Mucosa of stomach (tissue), 1 donor: ENCODE measurements at regions not wholly inside any gene's neighbourhood (a gene's known extent, or its start where the extent isn't known, plus 50 kb on each side); places are given as distances from the start of the nearest gene placed in this dataset.

Source experiments
- H3K27me3 ChIP-seq: one replicate; pipeline ENCODE4 v1.7.0; 2013; ENCODE audit warnings: mild to moderate bottlenecking, low read length; ENCODE audit not compliant: control insufficient read depth, insufficient read depth
- H3K36me3 ChIP-seq: one replicate; pipeline ENCODE4 v1.7.0; 2013; ENCODE audit warnings: low read length; ENCODE audit not compliant: control insufficient read depth, insufficient read depth
- H3K4me1 ChIP-seq: one replicate; pipeline ENCODE4 v1.7.0; 2013; ENCODE audit warnings: mild to moderate bottlenecking, low read length; ENCODE audit not compliant: control insufficient read depth, insufficient read depth
- H3K4me3 ChIP-seq: one replicate; pipeline ENCODE4 v1.7.0; 2013; ENCODE audit warnings: low read length
- H3K9ac ChIP-seq: one replicate; pipeline ENCODE4 v1.7.0; 2013; ENCODE audit warnings: mild to moderate bottlenecking, low read length, moderate library complexity
- H3K9me3 ChIP-seq: one replicate; pipeline ENCODE4 v1.7.0; 2013; ENCODE audit warnings: mild to moderate bottlenecking, low read length, moderate library complexity; ENCODE audit not compliant: control insufficient read depth
- donor health status: Pancreatic carcinoma.

DNA sequence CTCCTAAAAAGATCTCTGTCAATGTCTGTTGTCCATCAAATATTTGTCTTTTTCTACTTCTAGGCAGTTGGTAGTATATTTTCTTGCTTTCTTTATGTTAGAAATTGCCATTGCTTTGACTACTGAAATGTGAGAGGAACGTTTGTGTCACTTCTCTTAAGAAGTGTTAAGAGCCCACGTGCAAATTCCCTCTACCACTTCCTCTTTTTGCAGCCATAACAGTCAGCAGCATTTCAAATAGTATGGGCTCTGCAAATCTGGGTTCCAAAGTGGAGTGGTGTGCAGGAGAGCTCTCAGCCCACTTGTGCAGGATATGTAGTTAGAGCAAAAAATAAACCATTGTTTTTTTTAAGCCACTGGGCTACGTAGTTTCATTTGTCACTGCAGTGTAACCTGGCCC is 314.0 kb downstream of the MEIS1 start:
- no peak overlapping the region for H3K4me3 ChIP-seq
- H3K9me3 ChIP-seq, result no peaks in the 10 kb centered on the region
- no peaks in the 10 kb centered on the region for H3K36me3 ChIP-seq
- H3K9ac ChIP-seq, result no peak overlapping the region
- H3K27me3 ChIP-seq, result no peaks in the 10 kb centered on the region
- H3K4me1 ChIP-seq, result no peaks in the 10 kb centered on the region

- Histone ChIP-seq H3K4me1 (no peaks in the 10 kb centered on the region), H3K9me3 (no peaks in the 10 kb centered on the region), H3K4me3 (no peak overlapping the region)
Measured at GRCh38 chr2:66749566-66749965, 314.6 kb downstream of the MEIS1 start.

GRCh38 chr2:66753257-66753656 is 318.3 kb downstream of the MEIS1 start:
- no peak overlapping the region for H3K4me3 ChIP-seq
- no peaks in the 10 kb centered on the region for H3K27me3 ChIP-seq
- H3K36me3 ChIP-seq, result no peaks in the 10 kb centered on the region
- H3K4me1 ChIP-seq, result no peaks in the 10 kb centered on the region
- H3K9me3 ChIP-seq, result no peaks in the 10 kb centered on the region
- no peak overlapping the region for H3K9ac ChIP-seq

More at GRCh38 chr2:66749566-66749965, 314.6 kb downstream of the MEIS1 start:
- Histone ChIP-seq H3K9ac (no peak overlapping the region), H3K36me3 (no peaks in the 10 kb centered on the region), H3K27me3 (no peaks in the 10 kb centered on the region)

DNA sequence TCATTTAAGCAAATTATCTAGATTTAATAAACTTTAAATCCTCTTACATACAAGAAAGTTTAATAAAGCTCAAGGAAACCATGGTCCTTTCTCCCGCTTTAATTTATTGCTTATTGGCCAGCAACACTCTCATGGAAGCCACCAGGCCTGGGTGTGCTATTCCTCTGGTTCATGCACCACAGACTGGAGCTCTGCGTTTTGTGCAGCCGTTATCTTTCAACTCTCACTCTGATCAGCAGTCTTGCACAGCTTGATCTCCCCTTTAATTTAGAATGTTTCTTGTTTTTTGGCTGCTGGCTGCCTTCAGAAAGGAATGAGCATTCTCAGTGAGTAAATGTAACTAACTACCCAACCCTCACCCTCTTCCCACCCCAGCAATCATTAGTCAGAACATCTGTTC is 318.7 kb downstream of the MEIS1 start:
- Histone ChIP-seq H3K4me3 (no peak overlapping the region), H3K4me1 (no peaks in the 10 kb centered on the region), H3K27me3 (no peaks in the 10 kb centered on the region), H3K9ac (no peak overlapping the region), H3K9me3 (no peaks in the 10 kb centered on the region), H3K36me3 (no peaks in the 10 kb centered on the region)

DNA sequence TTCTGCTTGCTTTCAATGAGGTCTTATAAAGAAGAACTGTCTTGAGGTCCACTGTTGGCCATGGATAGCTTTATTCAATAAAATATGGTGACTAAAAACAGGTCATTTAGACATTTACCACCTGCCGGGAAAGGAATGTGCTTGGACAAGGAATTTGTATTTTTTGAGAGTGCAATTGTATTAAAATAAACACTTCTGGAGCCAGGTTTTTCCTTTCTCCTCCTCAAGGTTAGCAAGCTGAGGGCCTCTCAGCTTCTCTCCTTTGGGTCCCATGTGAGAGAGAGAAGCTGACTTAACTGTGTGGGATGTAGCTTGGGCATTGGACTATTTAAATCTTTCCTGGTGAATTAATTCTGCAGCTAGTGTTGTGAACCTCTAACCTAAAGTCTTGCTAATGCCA is 321.0 kb downstream of the MEIS1 start:
- Histone ChIP-seq H3K36me3 (no peaks in the 10 kb centered on the region), H3K4me1 (no peaks in the 10 kb centered on the region), H3K9ac (no peak overlapping the region), H3K4me3 (no peak overlapping the region), H3K27me3 (no peaks in the 10 kb centered on the region), H3K9me3 (no peaks in the 10 kb centered on the region)

- no peak overlapping the region for H3K9ac ChIP-seq
- no peaks in the 10 kb centered on the region for H3K27me3 ChIP-seq
- no peaks in the 10 kb centered on the region for H3K4me1 ChIP-seq
- no peaks in the 10 kb centered on the region for H3K36me3 ChIP-seq
- no peaks in the 10 kb centered on the region for H3K9me3 ChIP-seq
- H3K4me3 ChIP-seq, result no peak overlapping the region
Measured at GRCh38 chr2:66761826-66762225, 326.9 kb downstream of the MEIS1 start.

DNA sequence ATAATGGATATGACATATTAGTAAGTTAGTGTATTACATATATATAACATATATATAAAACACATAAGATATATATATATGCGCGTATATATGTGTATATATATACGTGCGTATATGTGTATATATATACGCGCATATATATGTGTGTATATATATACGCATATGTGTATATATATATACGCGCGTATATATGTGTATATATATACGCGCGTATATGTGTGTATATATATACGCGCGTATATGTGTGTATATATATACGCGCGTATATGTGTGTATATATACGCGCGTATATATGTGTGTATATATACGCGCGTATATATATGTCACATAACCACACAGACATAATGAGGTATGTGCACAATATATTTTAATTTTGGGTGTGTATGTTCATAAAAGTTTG is 327.8 kb downstream of the MEIS1 start:
- H3K27me3 ChIP-seq, result no peaks in the 10 kb centered on the region
- no peaks in the 10 kb centered on the region for H3K36me3 ChIP-seq
- H3K4me1 ChIP-seq, result no peaks in the 10 kb centered on the region
- H3K9me3 ChIP-seq, result no peaks in the 10 kb centered on the region
- no peak overlapping the region for H3K4me3 ChIP-seq
- H3K9ac ChIP-seq, result no peak overlapping the region

GRCh38 chr2:66766582-66766981 is 331.7 kb downstream of the MEIS1 start:
- H3K9ac ChIP-seq, result no peak overlapping the region
- no peaks in the 10 kb centered on the region for H3K27me3 ChIP-seq
- H3K4me1 ChIP-seq, result no peaks in the 10 kb centered on the region
- H3K9me3 ChIP-seq, result no peaks in the 10 kb centered on the region
- no peak overlapping the region for H3K4me3 ChIP-seq
- H3K36me3 ChIP-seq, result no peaks in the 10 kb centered on the region

DNA sequence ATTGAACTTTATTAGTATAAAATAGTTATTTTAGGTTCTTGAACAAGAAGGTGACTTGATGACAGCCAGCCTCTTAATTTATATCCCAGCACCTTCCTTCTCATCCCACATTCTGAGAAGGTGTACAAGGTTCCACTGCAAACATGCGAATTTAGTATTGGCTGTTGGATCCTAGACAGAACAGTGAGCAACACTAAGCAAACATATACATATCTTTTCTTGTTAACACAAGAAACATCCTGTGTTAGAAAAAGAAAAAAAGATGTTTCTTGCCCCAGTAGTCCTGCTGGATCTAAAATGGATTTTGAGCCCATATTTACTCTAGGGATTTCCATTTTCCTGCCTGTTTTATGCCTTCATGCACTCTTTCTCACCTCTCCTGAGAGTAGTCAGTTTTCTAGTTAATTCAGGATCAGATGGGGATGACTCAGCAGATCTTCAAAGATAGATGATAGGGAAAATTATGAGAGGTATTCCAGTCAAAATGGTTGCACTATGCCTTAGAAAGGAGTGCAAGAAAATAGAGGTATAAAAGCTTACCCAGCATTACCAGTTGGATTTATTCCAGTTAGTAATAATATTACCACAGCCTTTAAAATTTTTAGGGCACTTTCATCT is 336.5 kb downstream of the MEIS1 start:
- H3K27me3 ChIP-seq, result no peaks in the 10 kb centered on the region
- no peak overlapping the region for H3K4me3 ChIP-seq
- H3K9me3 ChIP-seq, result no peaks in the 10 kb centered on the region
- H3K36me3 ChIP-seq, result no peaks in the 10 kb centered on the region
- no peak overlapping the region for H3K9ac ChIP-seq
- H3K4me1 ChIP-seq, result no peaks in the 10 kb centered on the region

DNA sequence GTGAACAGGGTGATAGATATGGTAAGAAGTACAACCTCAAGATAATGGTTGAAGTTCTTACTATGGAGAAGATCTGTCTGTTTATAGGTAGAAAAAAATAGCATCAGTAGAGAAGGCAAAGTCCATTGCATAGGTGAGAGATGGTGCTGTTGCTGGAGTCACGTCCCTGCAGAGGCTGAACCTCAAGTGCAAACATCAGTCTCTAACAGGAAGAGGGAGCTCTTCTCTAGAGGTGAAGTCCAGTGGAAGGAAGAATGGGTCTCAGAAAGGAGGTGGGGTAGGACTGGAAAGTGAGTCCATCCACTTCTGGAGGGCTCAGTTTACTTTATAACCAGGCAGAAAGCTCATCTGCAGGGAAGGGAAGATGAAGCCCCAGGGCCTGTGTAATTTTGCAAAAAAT is 337.7 kb downstream of the MEIS1 start:
- H3K4me3 ChIP-seq, result no peak overlapping the region
- H3K36me3 ChIP-seq, result no peaks in the 10 kb centered on the region
- no peaks in the 10 kb centered on the region for H3K4me1 ChIP-seq
- no peak overlapping the region for H3K9ac ChIP-seq
- H3K9me3 ChIP-seq, result no peaks in the 10 kb centered on the region
- H3K27me3 ChIP-seq, result no peaks in the 10 kb centered on the region

GRCh38 chr2:66775730-66776422 is 341.0 kb downstream of the MEIS1 start:
- no peak overlapping the region for H3K4me3 ChIP-seq
- no peaks in the 10 kb centered on the region for H3K36me3 ChIP-seq
- no peaks in the 10 kb centered on the region for H3K27me3 ChIP-seq
- no peaks in the 10 kb centered on the region for H3K4me1 ChIP-seq
- no peak overlapping the region for H3K9ac ChIP-seq
- no peaks in the 10 kb centered on the region for H3K9me3 ChIP-seq

GRCh38 chr2:66781804-66782203 is 346.9 kb downstream of the MEIS1 start:
- H3K9ac ChIP-seq, result no peak overlapping the region
- no peaks in the 10 kb centered on the region for H3K36me3 ChIP-seq

More at GRCh38 chr2:66781804-66782203, 346.9 kb downstream of the MEIS1 start:
- Histone ChIP-seq H3K4me3 (no peak overlapping the region), H3K27me3 (no peaks in the 10 kb centered on the region), H3K9me3 (no peaks in the 10 kb centered on the region), H3K4me1 (no peaks in the 10 kb centered on the region)
